HFFc6 (cell line): ENCODE measurements at regions not wholly inside any gene's neighbourhood (a gene's known extent, or its start where the extent isn't known, plus 50 kb on each side); places are given as distances from the start of the nearest gene placed in this dataset.

Experiments used
- DNase-seq: peaks from one replicate; pipeline ENCODE4 v3.0.0-alpha.2; 2018
- H3K27ac Mint-ChIP-seq: 2 replicates; pipeline ENCODE4 v1.8.0; 2020; ENCODE audit warnings: mild to moderate bottlenecking, mixed read lengths
- H3K27me3 Mint-ChIP-seq: 2 replicates; pipeline ENCODE4 v1.8.0; 2021; ENCODE audit warnings: mild to moderate bottlenecking, moderate library complexity, mixed read lengths; ENCODE audit not compliant: insufficient read depth
- H3K36me3 Mint-ChIP-seq: 2 replicates; pipeline ENCODE4 v1.8.0; 2021; ENCODE audit warnings: low read depth, mixed read lengths
- H3K4me1 Mint-ChIP-seq: 2 replicates; pipeline ENCODE4 v1.8.0; 2020; ENCODE audit warnings: low read depth, mixed read lengths
- H3K4me3 Mint-ChIP-seq: 2 replicates; pipeline ENCODE4 v1.8.0; 2020; ENCODE audit warnings: mild to moderate bottlenecking, moderate library complexity, mixed read lengths
- H3K9me3 Mint-ChIP-seq: 2 replicates; pipeline ENCODE4 v1.8.0; 2020; ENCODE audit warnings: mild to moderate bottlenecking, mixed read lengths
- TF ChIP-seq, protein P1 (sequence below): fragments of 200-600 bp; sonication (generic); IDR thresholded peaks from 2 replicates; pipeline ENCODE4 v1.5.0; 2021; ENCODE audit warnings: antibody characterized with exemption, mild to moderate bottlenecking

DNA sequence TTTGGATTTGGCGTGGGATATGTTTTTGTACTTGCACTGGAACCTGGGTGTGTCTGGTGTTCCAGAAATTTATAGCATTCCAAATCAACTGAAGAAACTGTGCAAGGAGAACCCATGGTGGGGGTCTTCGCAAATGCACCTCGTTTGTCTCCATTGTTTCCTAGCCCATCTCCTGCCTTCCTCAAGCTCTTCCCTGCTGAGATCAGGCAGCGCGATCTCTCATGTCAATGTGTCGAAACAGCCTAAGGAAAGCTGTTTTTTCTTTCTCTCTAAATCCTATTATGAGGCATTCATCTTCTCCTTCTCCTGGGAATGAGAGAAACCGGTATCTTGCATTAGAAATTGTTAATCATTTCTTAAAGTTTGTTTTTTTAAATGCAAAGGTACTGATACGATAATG is 131.0 kb downstream of the KLF5 start:
- no peaks in the 10 kb centered on the region; the same call in 1 of the 2 replicates for H3K9me3 Mint-ChIP-seq
- peak overlapping the region; percentile 83 for H3K4me3 Mint-ChIP-seq
- no peaks in the 10 kb centered on the region for H3K27me3 Mint-ChIP-seq
- H3K36me3 Mint-ChIP-seq = no peaks in the 10 kb centered on the region
- TF ChIP-seq, protein P1, sequence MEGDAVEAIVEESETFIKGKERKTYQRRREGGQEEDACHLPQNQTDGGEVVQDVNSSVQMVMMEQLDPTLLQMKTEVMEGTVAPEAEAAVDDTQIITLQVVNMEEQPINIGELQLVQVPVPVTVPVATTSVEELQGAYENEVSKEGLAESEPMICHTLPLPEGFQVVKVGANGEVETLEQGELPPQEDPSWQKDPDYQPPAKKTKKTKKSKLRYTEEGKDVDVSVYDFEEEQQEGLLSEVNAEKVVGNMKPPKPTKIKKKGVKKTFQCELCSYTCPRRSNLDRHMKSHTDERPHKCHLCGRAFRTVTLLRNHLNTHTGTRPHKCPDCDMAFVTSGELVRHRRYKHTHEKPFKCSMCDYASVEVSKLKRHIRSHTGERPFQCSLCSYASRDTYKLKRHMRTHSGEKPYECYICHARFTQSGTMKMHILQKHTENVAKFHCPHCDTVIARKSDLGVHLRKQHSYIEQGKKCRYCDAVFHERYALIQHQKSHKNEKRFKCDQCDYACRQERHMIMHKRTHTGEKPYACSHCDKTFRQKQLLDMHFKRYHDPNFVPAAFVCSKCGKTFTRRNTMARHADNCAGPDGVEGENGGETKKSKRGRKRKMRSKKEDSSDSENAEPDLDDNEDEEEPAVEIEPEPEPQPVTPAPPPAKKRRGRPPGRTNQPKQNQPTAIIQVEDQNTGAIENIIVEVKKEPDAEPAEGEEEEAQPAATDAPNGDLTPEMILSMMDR = no peak
- H3K4me1 Mint-ChIP-seq = peaks cover 47% of the 10 kb centered on the region
- no peak for DNase-seq
- H3K27ac Mint-ChIP-seq = peak overlapping the region; percentile 59; the same call in 1 of the 2 replicates

DNA sequence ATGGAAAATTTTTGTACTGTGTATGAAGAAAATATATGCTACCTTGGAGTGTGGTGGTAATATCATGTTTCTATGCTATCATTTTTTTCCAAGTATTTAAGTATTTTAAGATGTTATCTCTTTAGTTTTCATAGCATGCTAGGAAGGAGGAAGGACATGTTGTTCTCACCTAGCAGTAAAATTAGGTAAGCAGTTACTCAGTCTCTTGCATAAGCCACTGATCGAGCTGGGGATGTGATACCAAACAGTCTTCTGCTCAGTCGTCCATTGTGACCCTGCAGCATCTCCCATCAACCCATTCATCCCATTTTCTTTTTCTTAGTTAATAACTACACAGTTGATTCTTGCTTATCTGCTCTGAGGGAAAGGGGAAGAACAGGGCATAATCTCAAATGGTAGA is 130.6 kb downstream of the KLF5 start:
- Mint-ChIP-seq H3K4me1 (peaks cover 44% of the 10 kb centered on the region), H3K27ac (peak overlapping the region; percentile 59; the same call in 1 of the 2 replicates), H3K36me3 (no peaks in the 10 kb centered on the region), H3K4me3 (peak overlapping the region; percentile 83; the same call in 1 of the 2 replicates), H3K27me3 (no peaks in the 10 kb centered on the region), H3K9me3 (no peaks in the 10 kb centered on the region; the same call in 1 of the 2 replicates)
- DNase-seq = no peak
- TF ChIP-seq, protein P1 = no peak

DNA sequence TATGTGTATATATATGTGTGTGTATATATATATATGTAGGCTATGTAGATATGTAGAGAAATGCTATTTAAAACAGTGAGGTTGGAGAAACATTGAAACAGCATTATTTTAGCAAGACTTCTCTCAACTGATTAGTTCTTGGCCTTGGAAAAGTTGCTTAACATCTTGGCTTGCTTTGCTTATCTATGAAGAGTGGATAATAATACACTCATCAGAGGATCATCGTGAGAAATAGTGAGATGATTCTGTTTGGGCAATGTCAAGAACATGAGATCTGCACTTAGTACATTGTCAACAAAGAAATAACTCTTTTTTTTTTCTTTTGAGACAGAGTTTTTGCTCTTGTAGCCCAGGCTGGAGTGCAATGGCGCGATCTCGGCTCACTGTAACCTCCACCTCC is 128.3 kb downstream of the KLF5 start:
- Mint-ChIP-seq H3K36me3 (no peaks in the 10 kb centered on the region), H3K27me3 (no peaks in the 10 kb centered on the region), H3K4me1 (peaks cover 39% of the 10 kb centered on the region), H3K9me3 (no peaks in the 10 kb centered on the region), H3K4me3 (no peak overlapping the region), H3K27ac (no peak overlapping the region)
- TF ChIP-seq, protein P1 = no peak
- DNase-seq = no peak

DNA sequence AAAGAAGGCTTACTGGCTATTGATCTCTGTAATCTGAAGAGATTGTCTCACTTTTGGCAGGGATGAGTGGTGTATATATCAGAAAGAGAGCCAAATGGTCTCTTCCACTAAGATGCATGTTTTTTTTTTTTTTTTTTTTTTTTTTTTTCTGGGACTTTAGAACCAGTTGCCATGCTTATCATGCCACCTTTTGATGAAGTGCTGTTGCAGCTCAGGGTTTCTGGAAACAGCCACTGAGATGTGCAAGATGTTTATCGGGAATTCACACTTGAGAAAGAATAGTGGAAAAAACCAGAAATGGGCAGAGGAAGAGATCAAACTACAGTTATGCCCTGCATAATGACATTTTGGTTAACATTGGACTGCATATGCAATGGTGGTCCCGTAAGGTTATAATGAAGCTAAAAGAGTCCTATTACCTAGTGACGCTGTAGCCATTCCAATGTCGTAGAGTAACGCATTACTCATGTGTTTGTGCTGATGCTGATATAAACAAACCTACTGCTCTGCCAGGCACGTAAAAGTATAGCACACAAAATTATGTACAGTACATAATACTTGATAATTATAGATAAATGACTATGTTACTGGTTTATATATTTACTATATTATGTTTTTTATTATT is 121.0 kb downstream of the KLF5 start:
- no peaks in the 10 kb centered on the region for H3K4me1 Mint-ChIP-seq
- no peak overlapping the region for H3K4me3 Mint-ChIP-seq

DNA sequence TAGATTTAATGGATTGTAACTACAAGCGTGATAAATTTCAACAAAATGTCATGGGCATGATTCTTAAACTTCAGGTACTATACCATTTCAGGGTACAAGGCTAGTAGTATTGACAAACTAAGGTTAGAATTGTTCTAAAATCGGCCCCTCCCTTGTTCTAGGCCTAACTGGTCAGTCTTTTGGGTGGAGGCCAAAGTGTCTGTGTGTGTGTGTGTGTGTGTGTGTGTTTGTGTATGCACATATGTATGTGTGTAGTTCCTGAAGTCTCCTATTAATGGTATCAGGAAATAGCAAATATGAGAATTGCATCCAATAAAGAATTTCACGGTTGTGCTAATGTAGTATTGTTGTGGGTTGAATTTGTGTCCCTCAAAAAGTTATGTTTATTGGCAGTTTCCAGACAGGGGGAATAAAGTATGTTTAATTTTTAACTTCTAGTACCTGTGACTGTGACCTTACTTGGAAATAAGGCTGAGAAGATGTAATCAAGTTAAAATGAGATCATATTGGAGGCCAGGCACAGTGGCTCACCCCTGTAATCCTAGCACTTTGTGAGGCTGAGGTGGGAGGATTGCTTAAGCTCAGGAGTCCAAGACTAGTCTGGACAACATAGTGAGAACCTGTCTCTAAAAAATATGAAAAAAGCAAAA is 119.2 kb downstream of the KLF5 start:
- H3K4me3 Mint-ChIP-seq = no peak overlapping the region
- no peaks in the 10 kb centered on the region for H3K36me3 Mint-ChIP-seq
- TF ChIP-seq, protein P1 = no peak
- H3K27ac Mint-ChIP-seq = no peak overlapping the region
- DNase-seq = no peak
- no peaks in the 10 kb centered on the region for H3K9me3 Mint-ChIP-seq
- H3K4me1 Mint-ChIP-seq = peaks cover 7% of the 10 kb centered on the region; the same call in 1 of the 2 replicates
- H3K27me3 Mint-ChIP-seq = no peaks in the 10 kb centered on the region; the same call in 1 of the 2 replicates

More for the DNA sequence above, 121.0 kb downstream of the KLF5 start:
- TF ChIP-seq, protein P1 = no peak
- no peaks in the 10 kb centered on the region for H3K36me3 Mint-ChIP-seq
- no peak overlapping the region for H3K27ac Mint-ChIP-seq
- peak; percentile 69 for DNase-seq
- H3K9me3 Mint-ChIP-seq = no peaks in the 10 kb centered on the region
- H3K27me3 Mint-ChIP-seq = no peaks in the 10 kb centered on the region; the same call in 1 of the 2 replicates
